ENCODE measurements at regions not wholly inside any gene's neighbourhood (a gene's known extent, or its start where the extent isn't known, plus 50 kb on each side); places are given as distances from the start of the nearest gene placed in this dataset.

- no peak for TF ChIP-seq PAX5 (IDR thresholded peaks at IDR 0.05; ENCODE audit: insufficient read depth, low read length, severe bottlenecking)
- no peak for TF ChIP-seq POLR2AphosphoS5 (IDR thresholded peaks at IDR 0.05; ENCODE audit: low read depth, low read length)
- no peak for TF ChIP-seq POU2F2 (IDR thresholded peaks at IDR 0.05; ENCODE audit: low read depth, low read length)
- TF ChIP-seq POLR2A (IDR thresholded peaks at IDR 0.05; ENCODE audit: low read depth, low read length): no peak
- no peak for TF ChIP-seq SPI1 (IDR thresholded peaks at IDR 0.05; ENCODE audit: low read depth, low read length)
- TF ChIP-seq TAF1 (IDR thresholded peaks at IDR 0.05; ENCODE audit: low read depth, low read length): no peak
- DNase-seq (ENCODE audit: insufficient read length, low spot score) (no peak), FAIRE-seq (no peak)
These were observed 382.9 kb upstream of the B3GALT2 start for GRCh38 chr1:193569096-193569982.

GRCh38 chr1:193568512-193568911 lies 382.1 kb upstream of the B3GALT2 start:
- no peak for DNase-seq (ENCODE audit: insufficient read length, low spot score)
- no peak for TF ChIP-seq SPI1 (IDR thresholded peaks at IDR 0.05; ENCODE audit: low read depth, low read length)
- TF ChIP-seq PAX5 (IDR thresholded peaks at IDR 0.05; ENCODE audit: insufficient read depth, low read length, severe bottlenecking): no peak
- TF ChIP-seq TAF1 (IDR thresholded peaks at IDR 0.05; ENCODE audit: low read depth, low read length): no peak
- no peak for TF ChIP-seq POLR2AphosphoS5 (IDR thresholded peaks at IDR 0.05; ENCODE audit: low read depth, low read length)
- TF ChIP-seq POLR2A (IDR thresholded peaks at IDR 0.05; ENCODE audit: low read depth, low read length): no peak
- no peak for FAIRE-seq

- DNase-seq (ENCODE audit: insufficient read length, low spot score) (no peak), FAIRE-seq (no peak)
- TF ChIP-seq TAF1 (IDR thresholded peaks at IDR 0.05; ENCODE audit: low read depth, low read length): no peak
- no peak for TF ChIP-seq POLR2AphosphoS5 (IDR thresholded peaks at IDR 0.05; ENCODE audit: low read depth, low read length)
- TF ChIP-seq PAX5 (IDR thresholded peaks at IDR 0.05; ENCODE audit: insufficient read depth, low read length, severe bottlenecking): no peak
- no peak for TF ChIP-seq SPI1 (IDR thresholded peaks at IDR 0.05; ENCODE audit: low read depth, low read length)
- TF ChIP-seq POU2F2 (IDR thresholded peaks at IDR 0.05; ENCODE audit: low read depth, low read length): no peak
- TF ChIP-seq POLR2A (IDR thresholded peaks at IDR 0.05; ENCODE audit: low read depth, low read length): no peak
These were observed 381.5 kb upstream of the B3GALT2 start for GRCh38 chr1:193567937-193568336.

- TF ChIP-seq POU2F2 (IDR thresholded peaks at IDR 0.05; ENCODE audit: low read depth, low read length): no peak
- TF ChIP-seq POLR2AphosphoS5 (IDR thresholded peaks at IDR 0.05; ENCODE audit: low read depth, low read length): no peak
- TF ChIP-seq TAF1 (IDR thresholded peaks at IDR 0.05; ENCODE audit: low read depth, low read length): no peak
- no peak for TF ChIP-seq PAX5 (IDR thresholded peaks at IDR 0.05; ENCODE audit: insufficient read depth, low read length, severe bottlenecking)
- TF ChIP-seq POLR2A (IDR thresholded peaks at IDR 0.05; ENCODE audit: low read depth, low read length): no peak
- TF ChIP-seq SPI1 (IDR thresholded peaks at IDR 0.05; ENCODE audit: low read depth, low read length): no peak
- FAIRE-seq (no peak), DNase-seq (ENCODE audit: insufficient read length, low spot score) (no peak)
These were observed 380.3 kb upstream of the B3GALT2 start for GRCh38 chr1:193566735-193567134.

- no peak for DNase-seq (ENCODE audit: insufficient read length, low spot score)
- TF ChIP-seq POU2F2 (IDR thresholded peaks at IDR 0.05; ENCODE audit: low read depth, low read length) (no peak), SPI1 (IDR thresholded peaks at IDR 0.05; ENCODE audit: low read depth, low read length) (no peak), TAF1 (IDR thresholded peaks at IDR 0.05; ENCODE audit: low read depth, low read length) (no peak), POLR2AphosphoS5 (IDR thresholded peaks at IDR 0.05; ENCODE audit: low read depth, low read length) (no peak), PAX5 (IDR thresholded peaks at IDR 0.05; ENCODE audit: insufficient read depth, low read length, severe bottlenecking) (no peak), POLR2A (IDR thresholded peaks at IDR 0.05; ENCODE audit: low read depth, low read length) (no peak)
- FAIRE-seq: no peak
These were observed 379.7 kb upstream of the B3GALT2 start for GRCh38 chr1:193565971-193566577.

- no peak for DNase-seq (ENCODE audit: insufficient read length, low spot score)
- FAIRE-seq: no peak
- no peak for TF ChIP-seq POLR2A (IDR thresholded peaks at IDR 0.05; ENCODE audit: low read depth, low read length)
- TF ChIP-seq POU2F2 (IDR thresholded peaks at IDR 0.05; ENCODE audit: low read depth, low read length): no peak
- TF ChIP-seq PAX5 (IDR thresholded peaks at IDR 0.05; ENCODE audit: insufficient read depth, low read length, severe bottlenecking): no peak
- TF ChIP-seq POLR2AphosphoS5 (IDR thresholded peaks at IDR 0.05; ENCODE audit: low read depth, low read length): no peak
- TF ChIP-seq SPI1 (IDR thresholded peaks at IDR 0.05; ENCODE audit: low read depth, low read length): no peak
- TF ChIP-seq TAF1 (IDR thresholded peaks at IDR 0.05; ENCODE audit: low read depth, low read length): no peak
These were observed 375.7 kb upstream of the B3GALT2 start for GRCh38 chr1:193562121-193562520.

GRCh38 chr1:193558491-193559028 lies 372.1 kb upstream of the B3GALT2 start:
- TF ChIP-seq POLR2AphosphoS5 (IDR thresholded peaks at IDR 0.05; ENCODE audit: low read depth, low read length) (no peak), PAX5 (IDR thresholded peaks at IDR 0.05; ENCODE audit: insufficient read depth, low read length, severe bottlenecking) (no peak), POLR2A (IDR thresholded peaks at IDR 0.05; ENCODE audit: low read depth, low read length) (no peak), SPI1 (IDR thresholded peaks at IDR 0.05; ENCODE audit: low read depth, low read length) (no peak), TAF1 (IDR thresholded peaks at IDR 0.05; ENCODE audit: low read depth, low read length) (no peak), POU2F2 (IDR thresholded peaks at IDR 0.05; ENCODE audit: low read depth, low read length) (no peak)
- FAIRE-seq (no peak), DNase-seq (ENCODE audit: insufficient read length, low spot score) (no peak)

GRCh38 chr1:193555662-193556441 lies 369.4 kb upstream of the B3GALT2 start:
- TF ChIP-seq POU2F2 (IDR thresholded peaks at IDR 0.05; ENCODE audit: low read depth, low read length): no peak
- no peak for TF ChIP-seq PAX5 (IDR thresholded peaks at IDR 0.05; ENCODE audit: insufficient read depth, low read length, severe bottlenecking)
- TF ChIP-seq SPI1 (IDR thresholded peaks at IDR 0.05; ENCODE audit: low read depth, low read length): no peak
- no peak for TF ChIP-seq TAF1 (IDR thresholded peaks at IDR 0.05; ENCODE audit: low read depth, low read length)
- no peak for TF ChIP-seq POLR2AphosphoS5 (IDR thresholded peaks at IDR 0.05; ENCODE audit: low read depth, low read length)
- TF ChIP-seq POLR2A (IDR thresholded peaks at IDR 0.05; ENCODE audit: low read depth, low read length): no peak
- FAIRE-seq (no peak), DNase-seq (ENCODE audit: insufficient read length, low spot score) (no peak)
